ENCODE measurements at regions not wholly inside any gene's neighbourhood (a gene's known extent, or its start where the extent isn't known, plus 50 kb on each side); places are given as distances from the start of the nearest gene placed in this dataset.

DNA sequence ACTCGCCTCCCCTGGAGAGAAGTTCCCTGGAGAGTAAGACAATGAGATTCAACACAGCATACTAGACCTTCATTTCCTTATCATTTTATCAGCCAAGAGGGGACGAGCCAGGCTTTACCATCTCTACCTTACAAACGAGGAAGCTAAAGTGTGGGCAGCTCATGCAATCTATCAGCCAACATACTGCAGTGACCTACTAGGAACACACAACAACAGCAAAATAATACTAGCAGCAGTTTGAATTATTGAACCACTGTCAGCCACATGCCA, 60.0 kb upstream of the TEX51 start:
- Histone ChIP-seq H3K4me3 (ENCODE audit: insufficient read length, low read depth) (no peak overlapping the region), H3K27me3 (ENCODE audit: insufficient read depth, insufficient read length) (no peaks in the 10 kb centered on the region), H3K4me1 (ENCODE audit: insufficient read depth, insufficient read length) (no peaks in the 10 kb centered on the region), H3K9ac (ENCODE audit: insufficient read length, low read depth) (no peak overlapping the region), H3K9me3 (ENCODE audit: insufficient read depth, low read length) (0 out of 2 replicates have a peak, but pooled peaks cover 6% of the 10 kb centered on the region), H3K36me3 (ENCODE audit: insufficient read depth, insufficient read length, low read length) (no peaks in the 10 kb centered on the region)
- TF ChIP-seq SUZ12 (IDR thresholded peaks at IDR 0.05; ENCODE audit: extremely low read depth, insufficient read depth, insufficient read length) (no peak), YY1 (IDR thresholded peaks at IDR 0.05; ENCODE audit: insufficient read depth, insufficient read length) (no peak), ZNF274 (IDR thresholded peaks at IDR 0.05; ENCODE audit: low read depth, low read length) (no peak)
- DNase-seq (ENCODE audit: low read depth, low spot score): no peak

DNA sequence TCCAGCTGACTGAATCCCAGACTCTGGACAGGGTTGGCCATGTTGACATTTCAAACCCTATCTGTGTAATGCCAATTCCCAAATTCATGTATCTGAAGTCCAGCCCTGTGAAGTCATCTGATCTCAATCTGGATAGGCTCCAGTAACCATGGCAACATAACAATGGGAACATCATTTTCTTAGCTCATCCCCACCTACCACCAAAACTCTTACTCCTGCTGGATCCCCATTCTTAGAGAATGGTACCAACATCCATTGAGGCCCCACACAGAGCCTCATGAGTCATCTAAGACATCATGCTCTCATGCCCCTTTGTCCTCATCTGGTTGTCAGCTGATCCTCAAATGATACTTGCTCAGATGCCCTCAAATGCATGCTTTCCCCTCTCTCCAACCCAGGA, 58.9 kb upstream of the TEX51 start:
- Histone ChIP-seq H3K4me1 (ENCODE audit: insufficient read depth, insufficient read length) (no peaks in the 10 kb centered on the region), H3K27me3 (ENCODE audit: insufficient read depth, insufficient read length) (no peaks in the 10 kb centered on the region), H3K9ac (ENCODE audit: insufficient read length, low read depth) (no peak overlapping the region), H3K36me3 (ENCODE audit: insufficient read depth, insufficient read length, low read length) (no peaks in the 10 kb centered on the region), H3K4me3 (ENCODE audit: insufficient read length, low read depth) (no peak overlapping the region), H3K9me3 (ENCODE audit: insufficient read depth, low read length) (no peaks in the 10 kb centered on the region)
- no peak for DNase-seq (ENCODE audit: low read depth, low spot score)
- TF ChIP-seq YY1 (IDR thresholded peaks at IDR 0.05; ENCODE audit: insufficient read depth, insufficient read length): no peak
- no peak for TF ChIP-seq ZNF274 (IDR thresholded peaks at IDR 0.05; ENCODE audit: low read depth, low read length)
- no peak for TF ChIP-seq SUZ12 (IDR thresholded peaks at IDR 0.05; ENCODE audit: extremely low read depth, insufficient read depth, insufficient read length)

DNA sequence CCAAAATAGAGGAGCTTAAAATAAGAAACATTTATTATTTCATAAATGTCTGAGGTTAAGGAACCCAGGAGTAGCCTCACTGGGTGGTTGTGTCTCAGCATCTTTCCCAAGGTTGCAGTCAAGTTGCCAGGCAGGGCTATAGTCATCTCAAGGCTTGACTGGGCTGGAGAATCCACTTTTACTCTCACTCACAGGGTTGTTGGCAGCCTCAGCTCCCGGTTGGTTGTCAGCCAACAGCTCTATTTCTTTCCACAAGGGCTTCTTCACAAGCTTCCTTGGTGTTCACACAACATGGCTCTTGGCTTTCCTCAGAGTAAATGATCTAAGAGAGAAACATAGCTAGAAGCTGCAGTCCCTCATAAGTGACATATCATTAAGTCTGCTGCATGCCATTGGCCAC, 55.6 kb upstream of the TEX51 start:
- H3K4me3 ChIP-seq (ENCODE audit: insufficient read length, low read depth): no peak overlapping the region
- H3K27me3 ChIP-seq (ENCODE audit: insufficient read depth, insufficient read length): no peaks in the 10 kb centered on the region
- no peak for DNase-seq (ENCODE audit: low read depth, low spot score)
- TF ChIP-seq SUZ12 (IDR thresholded peaks at IDR 0.05; ENCODE audit: extremely low read depth, insufficient read depth, insufficient read length) (no peak), ZNF274 (IDR thresholded peaks at IDR 0.05; ENCODE audit: low read depth, low read length) (no peak), YY1 (IDR thresholded peaks at IDR 0.05; ENCODE audit: insufficient read depth, insufficient read length) (no peak)
- no peaks in the 10 kb centered on the region for H3K9me3 ChIP-seq (ENCODE audit: insufficient read depth, low read length)
- no peak overlapping the region for H3K9ac ChIP-seq (ENCODE audit: insufficient read length, low read depth)
- no peaks in the 10 kb centered on the region for H3K4me1 ChIP-seq (ENCODE audit: insufficient read depth, insufficient read length)
- H3K36me3 ChIP-seq (ENCODE audit: insufficient read depth, insufficient read length, low read length): no peaks in the 10 kb centered on the region

DNA sequence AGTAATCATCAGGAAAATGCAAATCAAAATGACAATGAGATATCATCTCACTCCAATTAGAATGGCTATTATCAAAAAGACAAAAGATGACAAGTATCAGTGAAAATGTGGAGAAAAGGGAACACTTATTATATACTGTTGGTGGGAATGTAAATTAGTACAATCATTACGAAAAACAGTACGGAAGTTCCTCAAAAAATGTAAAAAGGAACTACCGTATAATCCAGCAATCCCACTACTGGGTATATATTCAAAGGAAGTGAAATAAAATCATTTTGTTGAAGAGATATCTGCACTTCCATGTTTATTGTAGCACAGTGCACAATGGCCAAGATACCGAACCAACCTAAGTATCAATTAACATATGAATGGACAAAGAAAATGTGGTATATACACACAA, 52.4 kb upstream of the TEX51 start:
- Histone ChIP-seq H3K36me3 (ENCODE audit: insufficient read depth, insufficient read length, low read length) (no peaks in the 10 kb centered on the region), H3K9me3 (ENCODE audit: insufficient read depth, low read length) (no peaks in the 10 kb centered on the region), H3K4me1 (ENCODE audit: insufficient read depth, insufficient read length) (no peaks in the 10 kb centered on the region), H3K4me3 (ENCODE audit: insufficient read length, low read depth) (no peak overlapping the region), H3K9ac (ENCODE audit: insufficient read length, low read depth) (no peak overlapping the region), H3K27me3 (ENCODE audit: insufficient read depth, insufficient read length) (no peaks in the 10 kb centered on the region)
- no peak for TF ChIP-seq YY1 (IDR thresholded peaks at IDR 0.05; ENCODE audit: insufficient read depth, insufficient read length)
- TF ChIP-seq SUZ12 (IDR thresholded peaks at IDR 0.05; ENCODE audit: extremely low read depth, insufficient read depth, insufficient read length): no peak
- TF ChIP-seq ZNF274 (IDR thresholded peaks at IDR 0.05; ENCODE audit: low read depth, low read length): no peak
- DNase-seq (ENCODE audit: low read depth, low spot score): no peak
